Caco-2 (cell line): ENCODE measurements at regions not wholly inside any gene's neighbourhood (a gene's known extent, or its start where the extent isn't known, plus 50 kb on each side); places are given as distances from the start of the nearest gene placed in this dataset.

ENCODE experiments used
- BruUV-seq: library from RNA; stranded (reverse); fragments of 400-500 nt; replicated peaks from 2 replicates; lab custom pipeline; 2021; lab: Mats Ljungman, UMichigan
- CTCF ChIA-PET: fragments of 300-600 bp; sonication (Branson Sonifier 250); formaldehyde crosslinking; loops from one replicate; lab custom pipeline; 2022; ENCODE audit warnings: antibody characterized with exemption; lab: Charles Lee
- POLR2A ChIA-PET: fragments of 300-600 bp; sonication (Branson Sonifier 250); formaldehyde crosslinking; loops from one replicate; lab custom pipeline; 2022; ENCODE audit warnings: antibody characterized with exemption; lab: Charles Lee
- DNase-seq, 2 experiments: peaks; one replicate each; pipeline versions ENCODE4 v3.0.0 to v3.0.0-alpha.2; 2020 to 2022
- H3K27me3 ChIP-seq: replicated peaks from 2 replicates; pipeline ENCODE4 v1.6.0; 2011; ENCODE audit warnings: low read length; ENCODE audit not compliant: control insufficient read depth, insufficient read depth
- H3K36me3 ChIP-seq: 2 replicates; pipeline ENCODE4 v1.5.1; 2011; ENCODE audit warnings: low read length; ENCODE audit not compliant: control insufficient read depth, insufficient read depth
- H3K4me1 ChIP-seq: fragments of 250-450 bp; sonication (Bioruptor Pico); 2 replicates; pipeline ENCODE4 v1.5.1; 2020; ENCODE audit warnings: mild to moderate bottlenecking
- H3K4me3 ChIP-seq: 2 replicates; pipeline ENCODE4 v1.5.1; 2011; ENCODE audit warnings: low read depth, mild to moderate bottlenecking, control low read depth, low read length
- H3K9me3 ChIP-seq: fragments of 250-450 bp; sonication (Bioruptor Pico); 2 replicates; pipeline ENCODE4 v1.5.1; 2020; ENCODE audit warnings: mild to moderate bottlenecking, moderate library complexity
- H3K27ac Mint-ChIP-seq: one replicate; pipeline ENCODE4 v1.8.0; 2022; ENCODE audit warnings: mixed read lengths; ENCODE audit not compliant: unreplicated experiment
- H3K27me3 Mint-ChIP-seq: one replicate; pipeline ENCODE4 v1.8.0; 2022; ENCODE audit warnings: mixed read lengths; ENCODE audit not compliant: insufficient read depth, unreplicated experiment
- H3K36me3 Mint-ChIP-seq: one replicate; pipeline ENCODE4 v1.8.0; 2022; ENCODE audit warnings: mild to moderate bottlenecking, mixed read lengths; ENCODE audit not compliant: insufficient read depth, unreplicated experiment
- H3K4me1 Mint-ChIP-seq: one replicate; pipeline ENCODE4 v1.8.0; 2022; ENCODE audit warnings: low read depth, mixed read lengths; ENCODE audit not compliant: unreplicated experiment
- H3K4me3 Mint-ChIP-seq: one replicate; pipeline ENCODE4 v1.8.0; 2022; ENCODE audit warnings: mild to moderate bottlenecking, moderate library complexity, mixed read lengths; ENCODE audit not compliant: unreplicated experiment
- H3K9me3 Mint-ChIP-seq: one replicate; pipeline ENCODE4 v1.8.0; 2022; ENCODE audit warnings: mixed read lengths; ENCODE audit not compliant: unreplicated experiment
- intact Hi-C: fragments of 100-400 bp; cut with micrococcal nuclease; formaldehyde crosslinking; loops from one replicate; pipeline ENCODE4 v1.10.0; 2022; ENCODE audit not compliant: unreplicated experiment
- TF ChIP-seq, protein P1 (sequence below), 2 experiments: fragments of 200-600 bp in 1 of 2; IDR thresholded peaks; 1 replicate in 1 of 2; 2 replicates in 1 of 2; pipeline versions ENCODE4 v1.5.1 to v1.8.0; 2011 to 2022; ENCODE audit warnings: antibody characterized with exemption in 1 of 2, control low read depth in 1 of 2, inconsistent platforms in 1 of 2, low read depth in 1 of 2, low read length in 1 of 2, mild to moderate bottlenecking in 1 of 2, moderate library complexity in 1 of 2; ENCODE audit not compliant: insufficient read depth in 1 of 2, severe bottlenecking in 1 of 2, unreplicated experiment in 1 of 2

DNA sequence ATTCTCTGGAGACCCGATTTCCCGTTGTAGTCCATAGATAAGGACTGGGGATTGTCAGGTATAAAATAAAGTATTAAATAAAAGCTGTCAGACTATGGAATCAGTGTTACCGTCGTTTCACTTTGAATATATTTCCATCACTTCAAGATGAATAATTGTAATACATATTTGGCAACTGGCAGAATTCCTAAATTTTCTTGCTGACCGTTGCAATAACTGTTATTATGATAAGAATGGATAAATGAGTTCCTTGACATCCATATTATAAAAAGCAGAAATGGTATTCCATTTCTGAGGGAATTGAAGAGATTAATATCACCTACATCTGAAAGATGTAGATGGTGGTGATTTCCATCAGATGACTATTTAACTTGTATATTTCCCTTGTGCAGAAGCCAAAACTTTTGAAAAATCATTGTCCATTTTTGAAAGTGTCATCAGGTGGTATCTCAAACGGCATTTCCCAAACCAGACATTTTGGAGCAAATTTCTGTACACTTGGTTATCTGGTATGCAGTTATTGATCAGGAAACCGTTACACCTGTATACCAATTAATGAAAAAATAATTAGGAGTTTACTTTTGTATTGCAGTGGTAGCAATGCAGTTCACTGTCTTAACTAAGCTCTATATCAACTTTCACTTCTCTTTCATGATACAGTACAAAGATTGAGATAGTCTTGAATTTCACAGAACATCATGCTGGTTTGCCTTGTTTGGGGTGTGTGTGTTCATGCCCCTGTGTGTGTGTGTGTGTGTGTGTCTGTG is 878.5 kb downstream of the PCDH18 start:
- no peaks in the 10 kb centered on the region for H3K27me3 Mint-ChIP-seq
- ChIA-PET POLR2A (no interaction called here), CTCF (no interaction called here)
- TF ChIP-seq, protein P1, sequence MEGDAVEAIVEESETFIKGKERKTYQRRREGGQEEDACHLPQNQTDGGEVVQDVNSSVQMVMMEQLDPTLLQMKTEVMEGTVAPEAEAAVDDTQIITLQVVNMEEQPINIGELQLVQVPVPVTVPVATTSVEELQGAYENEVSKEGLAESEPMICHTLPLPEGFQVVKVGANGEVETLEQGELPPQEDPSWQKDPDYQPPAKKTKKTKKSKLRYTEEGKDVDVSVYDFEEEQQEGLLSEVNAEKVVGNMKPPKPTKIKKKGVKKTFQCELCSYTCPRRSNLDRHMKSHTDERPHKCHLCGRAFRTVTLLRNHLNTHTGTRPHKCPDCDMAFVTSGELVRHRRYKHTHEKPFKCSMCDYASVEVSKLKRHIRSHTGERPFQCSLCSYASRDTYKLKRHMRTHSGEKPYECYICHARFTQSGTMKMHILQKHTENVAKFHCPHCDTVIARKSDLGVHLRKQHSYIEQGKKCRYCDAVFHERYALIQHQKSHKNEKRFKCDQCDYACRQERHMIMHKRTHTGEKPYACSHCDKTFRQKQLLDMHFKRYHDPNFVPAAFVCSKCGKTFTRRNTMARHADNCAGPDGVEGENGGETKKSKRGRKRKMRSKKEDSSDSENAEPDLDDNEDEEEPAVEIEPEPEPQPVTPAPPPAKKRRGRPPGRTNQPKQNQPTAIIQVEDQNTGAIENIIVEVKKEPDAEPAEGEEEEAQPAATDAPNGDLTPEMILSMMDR (IDR thresholded peaks at IDR 0.05; ENCODE audit: insufficient read depth in 1 of 2, low read depth in 1 of 2, low read length in 1 of 2, severe bottlenecking in 1 of 2, unreplicated experiment in 1 of 2) = no peak
- no peaks in the 10 kb centered on the region for H3K27me3 ChIP-seq
- no peaks in the 10 kb centered on the region for H3K36me3 ChIP-seq
- no peak overlapping the region for H3K27ac Mint-ChIP-seq
- no peak overlapping the region for H3K4me3 Mint-ChIP-seq
- H3K36me3 Mint-ChIP-seq = no peaks in the 10 kb centered on the region
- H3K9me3 ChIP-seq = no peaks in the 10 kb centered on the region
- BruUV-seq = no TSS peak
- DNase-seq = no peak
- intact Hi-C loops = no loop called here
- no peak overlapping the region for H3K4me3 ChIP-seq
- no peaks in the 10 kb centered on the region for H3K4me1 ChIP-seq
- H3K9me3 Mint-ChIP-seq = no peaks in the 10 kb centered on the region
- H3K4me1 Mint-ChIP-seq = no peaks in the 10 kb centered on the region

DNA sequence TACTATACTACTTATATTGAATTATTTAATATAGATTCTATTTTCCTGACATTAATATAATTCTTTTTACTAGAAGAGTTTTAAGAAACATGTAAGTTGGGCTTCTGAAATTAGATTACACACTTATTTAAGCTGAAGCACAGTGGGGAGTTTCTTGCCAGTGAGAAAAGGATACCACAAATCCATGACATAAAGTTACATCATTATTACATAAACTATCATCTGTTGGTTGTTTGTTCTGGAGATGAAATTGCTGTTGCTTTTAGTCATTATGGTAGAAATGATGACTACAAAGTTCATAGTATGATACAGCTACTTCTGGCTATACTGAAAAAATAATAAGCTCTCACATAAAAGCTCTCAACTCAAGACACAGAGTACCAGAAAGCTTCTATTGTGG is 880.4 kb downstream of the PCDH18 start:
- no peaks in the 10 kb centered on the region for H3K9me3 ChIP-seq

DNA sequence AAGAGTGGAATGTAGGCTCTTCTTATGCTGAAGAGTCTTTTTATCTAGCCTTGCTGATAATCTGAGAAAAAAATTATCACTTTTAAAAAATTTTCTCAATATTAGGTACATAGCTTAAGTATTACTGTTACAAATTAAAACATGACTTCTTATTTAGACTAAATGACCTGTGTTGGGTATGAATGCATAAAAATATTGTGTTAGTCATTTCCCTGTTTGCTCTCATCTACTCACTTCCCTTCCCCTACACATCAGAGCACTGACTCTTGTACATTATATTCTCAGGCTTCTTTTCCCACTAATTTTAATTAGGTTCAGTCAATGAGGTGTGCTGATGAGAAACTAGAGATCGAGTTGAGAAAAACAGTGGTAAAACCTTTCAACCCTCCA is 881.0 kb downstream of the PCDH18 start:
- H3K36me3 Mint-ChIP-seq = no peaks in the 10 kb centered on the region
- H3K27ac Mint-ChIP-seq = no peak overlapping the region
- intact Hi-C loops = no loop called here
- ChIA-PET POLR2A (no interaction called here), CTCF (no interaction called here)
- no peaks in the 10 kb centered on the region for H3K36me3 ChIP-seq
- peaks cover 8% of the 10 kb centered on the region for H3K27me3 Mint-ChIP-seq
- no peaks in the 10 kb centered on the region for H3K9me3 Mint-ChIP-seq
- H3K9me3 ChIP-seq = no peaks in the 10 kb centered on the region
- DNase-seq = no peak
- TF ChIP-seq, protein P1 (IDR thresholded peaks at IDR 0.05; ENCODE audit: insufficient read depth in 1 of 2, low read depth in 1 of 2, low read length in 1 of 2, severe bottlenecking in 1 of 2, unreplicated experiment in 1 of 2) = no peak
- no peaks in the 10 kb centered on the region for H3K4me1 Mint-ChIP-seq
- no peaks in the 10 kb centered on the region for H3K27me3 ChIP-seq
- H3K4me1 ChIP-seq = no peaks in the 10 kb centered on the region
- BruUV-seq = no TSS peak
- H3K4me3 Mint-ChIP-seq = no peak overlapping the region
- no peak overlapping the region for H3K4me3 ChIP-seq

More for the DNA sequence above, 880.4 kb downstream of the PCDH18 start:
- no TSS peak for BruUV-seq
- Mint-ChIP-seq H3K27me3 (peaks cover 6% of the 10 kb centered on the region), H3K27ac (no peak overlapping the region), H3K9me3 (no peaks in the 10 kb centered on the region), H3K4me1 (no peaks in the 10 kb centered on the region), H3K4me3 (no peak overlapping the region), H3K36me3 (no peaks in the 10 kb centered on the region)
- Histone ChIP-seq H3K4me3 (no peak overlapping the region), H3K27me3 (no peaks in the 10 kb centered on the region), H3K36me3 (no peaks in the 10 kb centered on the region), H3K4me1 (no peaks in the 10 kb centered on the region)
- TF ChIP-seq, protein P1 (IDR thresholded peaks at IDR 0.05; ENCODE audit: insufficient read depth in 1 of 2, low read depth in 1 of 2, low read length in 1 of 2, severe bottlenecking in 1 of 2, unreplicated experiment in 1 of 2) = no peak
- intact Hi-C loops = no loop called here
- ChIA-PET POLR2A (no interaction called here), CTCF (no interaction called here)
- no peak for DNase-seq
